Lung (tissue), 11 donors: ENCODE measurements at regions not wholly inside any gene's neighbourhood (a gene's known extent, or its start where the extent isn't known, plus 50 kb on each side); places are given as distances from the start of the nearest gene placed in this dataset.

Source experiments
- ATAC-seq: fragments of 200-7000 bp; cut with Tn5 transposase; one replicate; pipeline ENCODE4 v1.9.1; 2020; ENCODE audit warnings: moderate number of reproducible peaks; ENCODE audit not compliant: insufficient read depth, low FRiP score
- DNase-seq, 3 donors: peaks; one replicate each; pipeline ENCODE4 v3.0.0-alpha.2; 2013 to 2017
- H3K27ac ChIP-seq, 2 donors: one replicate each; pipeline ENCODE4 v1.5.1; 2013; ENCODE audit warnings: mild to moderate bottlenecking in 2 of 2, moderate library complexity in 2 of 2, control low read depth in 1 of 2, inconsistent platforms in 1 of 2, low read depth in 1 of 2, low read length in 1 of 2
- H3K27me3 ChIP-seq, 3 donors: one replicate each; pipeline ENCODE4 v1.5.1; 2013; ENCODE audit warnings: low read length in 2 of 3; ENCODE audit not compliant: control insufficient read depth in 3 of 3, insufficient read depth in 3 of 3
- H3K36me3 ChIP-seq, 4 donors: one replicate each; pipeline ENCODE4 v1.5.1; 2013; ENCODE audit warnings: low read length in 4 of 4, mild to moderate bottlenecking in 1 of 4, moderate library complexity in 1 of 4; ENCODE audit not compliant: control insufficient read depth in 4 of 4, insufficient read depth in 4 of 4
- H3K4me1 ChIP-seq, 5 donors: one replicate each; pipeline ENCODE4 v1.5.1; 2013; ENCODE audit warnings: low read length in 5 of 5, mild to moderate bottlenecking in 2 of 5, moderate library complexity in 1 of 5; ENCODE audit not compliant: control insufficient read depth in 5 of 5, insufficient read depth in 5 of 5
- H3K4me3 ChIP-seq: one replicate; pipeline ENCODE4 v1.5.1; 2013; ENCODE audit warnings: mild to moderate bottlenecking, control low read depth, moderate library complexity
- H3K9ac ChIP-seq, 2 donors: one replicate each; pipeline ENCODE4 v1.5.1; 2013; ENCODE audit warnings: low read length in 2 of 2, control low read depth in 1 of 2; ENCODE audit not compliant: insufficient read depth in 1 of 2
- H3K9me3 ChIP-seq, 4 donors: one replicate each; pipeline ENCODE4 v1.5.1; 2013; ENCODE audit warnings: low read length in 3 of 4, mild to moderate bottlenecking in 1 of 4, moderate library complexity in 1 of 4; ENCODE audit not compliant: control insufficient read depth in 4 of 4, insufficient read depth in 3 of 4
- CTCF ChIP-seq: IDR thresholded peaks from 2 replicates; pipeline ENCODE4 v1.5.1; 2012; ENCODE audit warnings: mild to moderate bottlenecking; ENCODE audit errors: control extremely low read depth, extremely low read depth
- whole genome bisulfite sequencing, 2 donors: extraction: QIAGEN DNeasy Blood & Tissue Kit; methylation state at CpG; one replicate each; pipeline ENCODE4 v1.1.7; 2013; 5-methylcytosine and 5-hydroxymethylcytosine counted together
- donor health status: control.
- donor health status: control.
- donor health status: Bipolar disorder and iron deficiency.
- donor health status: healthy.
- donor health status: DM: yes; HTN: yes; CAD: no.

GRCh38 chr2:129756276-129756675 lies 223.2 kb upstream of the RAB6C start:
- WGBS, 2 donors, result 91 to 95% methylated on average over 7 of the region's 7 CpGs
- DNase-seq, result no peak
- peaks cover 0 to 4% (median 3%) of the 10 kb centered on the region in 5 donors for H3K4me1 ChIP-seq
- H3K4me3 ChIP-seq, result no peak overlapping the region
- no peak for ATAC-seq
- H3K27me3 ChIP-seq, result no peaks in the 10 kb centered on the region
- H3K27ac ChIP-seq, result no peak overlapping the region
- no peak overlapping the region for H3K9ac ChIP-seq
- TF ChIP-seq CTCF, result no peak
- H3K9me3 ChIP-seq, result peaks cover 0 to 5% (median 0%) of the 10 kb centered on the region in 4 donors
- H3K36me3 ChIP-seq, result no peaks in the 10 kb centered on the region

GRCh38 chr2:129757366-129757914 lies 222.0 kb upstream of the RAB6C start:
- no peak overlapping the region for H3K27ac ChIP-seq
- DNase-seq (no peak), ATAC-seq (no peak)

GRCh38 chr2:129757915-129758783 lies 221.3 kb upstream of the RAB6C start:
- Histone ChIP-seq H3K9ac (peak overlapping the region in 1 of 2 donors; percentile 4), H3K4me1 (peaks cover 0 to 4% (median 3%) of the 10 kb centered on the region in 5 donors), H3K27ac (no peak overlapping the region), H3K9me3 (peaks cover 0 to 5% (median 0%) of the 10 kb centered on the region in 4 donors), H3K4me3 (no peak overlapping the region), H3K27me3 (no peaks in the 10 kb centered on the region), H3K36me3 (no peaks in the 10 kb centered on the region)
- DNase-seq (peak in 2 of 3 donors; percentile 18 to 39), ATAC-seq (no peak)
- TF ChIP-seq CTCF, result no peak
- whole genome bisulfite sequencing, 2 donors, result 44 to 50% methylated on average over 15 of the region's 15 CpGs

More at GRCh38 chr2:129757366-129757914, 222.0 kb upstream of the RAB6C start:
- H3K27me3 ChIP-seq, result no peaks in the 10 kb centered on the region
- WGBS, 2 donors, result 90 to 94% methylated on average over 9 of the region's 9 CpGs
- peaks cover 0 to 4% (median 3%) of the 10 kb centered on the region in 5 donors for H3K4me1 ChIP-seq
- TF ChIP-seq CTCF, result no peak
- peaks cover 0 to 5% (median 0%) of the 10 kb centered on the region in 4 donors for H3K9me3 ChIP-seq
- no peak overlapping the region for H3K4me3 ChIP-seq
- no peak overlapping the region for H3K9ac ChIP-seq
- H3K36me3 ChIP-seq, result no peaks in the 10 kb centered on the region
